GM19043 (cell line): ENCODE measurements at regions not wholly inside any gene's neighbourhood (a gene's known extent, or its start where the extent isn't known, plus 50 kb on each side); places are given as distances from the start of the nearest gene placed in this dataset.

Experiments
- ATAC-seq: cut with Tn5 transposase; IDR thresholded peaks from one replicate; pipeline ENCODE4 v1.9.1; 2021; ENCODE audit warnings: low read depth; ENCODE audit not compliant: unreplicated experiment

DNA sequence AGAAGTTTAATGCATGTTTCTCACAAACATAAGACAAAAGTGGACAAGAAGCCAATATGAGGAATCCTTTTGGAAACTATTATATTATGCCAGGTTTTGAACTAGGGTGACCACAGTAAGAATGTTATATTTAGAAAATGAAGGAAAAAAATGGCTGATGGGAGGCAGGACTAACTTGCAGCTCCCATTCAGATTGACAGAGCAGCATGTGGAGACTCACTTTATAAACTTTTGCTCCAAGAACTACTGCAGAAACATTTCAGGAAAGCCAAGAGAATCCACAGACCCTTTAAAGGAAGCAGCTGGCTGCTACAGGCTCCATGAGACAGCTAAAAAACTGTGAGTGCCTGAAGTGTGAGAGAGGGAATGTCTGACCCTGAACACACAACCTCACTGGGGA is 738.6 kb upstream of the GRIA3 start:
- no peak for ATAC-seq

- ATAC-seq = no peak
These were observed 719.7 kb upstream of the GRIA3 start for GRCh38 chrX:122464341-122464740.

- ATAC-seq = no peak
These were observed 708.8 kb upstream of the GRIA3 start for GRCh38 chrX:122475306-122475705.

DNA sequence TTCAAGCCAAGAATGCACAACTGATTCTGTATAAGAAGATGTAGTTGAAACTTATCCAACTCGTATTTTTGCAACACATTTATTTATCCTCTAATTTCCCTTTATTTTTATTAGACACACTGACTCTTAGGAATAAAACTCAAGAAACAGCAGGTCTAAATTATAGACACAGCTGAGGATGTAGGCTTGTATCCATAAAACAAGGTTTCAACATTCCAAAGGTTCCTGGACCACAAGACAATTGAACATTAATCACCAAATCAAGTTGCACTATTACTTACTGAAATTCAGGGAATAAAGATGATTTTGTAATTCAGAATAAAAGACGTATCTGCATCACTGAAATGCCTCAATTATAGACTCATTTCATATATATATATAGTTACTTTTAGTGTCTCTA is 683.5 kb upstream of the GRIA3 start:
- no peak for ATAC-seq

GRCh38 chrX:122501652-122502051 is 682.4 kb upstream of the GRIA3 start:
- no peak for ATAC-seq

DNA sequence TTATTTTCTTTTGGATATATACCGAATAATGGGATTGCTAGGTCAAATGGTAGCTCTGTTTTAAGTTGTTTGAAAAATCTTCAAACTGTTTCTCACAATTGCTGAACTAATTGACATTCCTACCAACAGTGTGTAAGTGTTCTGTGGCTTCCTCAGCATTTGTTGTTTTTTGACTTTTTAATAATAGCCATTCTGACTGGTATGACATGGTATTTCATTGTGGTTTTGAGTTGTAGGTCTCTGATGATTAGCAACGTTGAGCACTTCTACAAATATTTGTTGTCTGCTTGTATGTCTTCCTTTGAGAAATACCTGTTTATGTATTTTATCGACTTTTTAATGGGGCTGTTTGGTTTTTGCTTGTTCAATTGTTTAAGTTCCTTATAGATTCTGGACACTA is 680.1 kb upstream of the GRIA3 start:
- ATAC-seq = no peak

DNA sequence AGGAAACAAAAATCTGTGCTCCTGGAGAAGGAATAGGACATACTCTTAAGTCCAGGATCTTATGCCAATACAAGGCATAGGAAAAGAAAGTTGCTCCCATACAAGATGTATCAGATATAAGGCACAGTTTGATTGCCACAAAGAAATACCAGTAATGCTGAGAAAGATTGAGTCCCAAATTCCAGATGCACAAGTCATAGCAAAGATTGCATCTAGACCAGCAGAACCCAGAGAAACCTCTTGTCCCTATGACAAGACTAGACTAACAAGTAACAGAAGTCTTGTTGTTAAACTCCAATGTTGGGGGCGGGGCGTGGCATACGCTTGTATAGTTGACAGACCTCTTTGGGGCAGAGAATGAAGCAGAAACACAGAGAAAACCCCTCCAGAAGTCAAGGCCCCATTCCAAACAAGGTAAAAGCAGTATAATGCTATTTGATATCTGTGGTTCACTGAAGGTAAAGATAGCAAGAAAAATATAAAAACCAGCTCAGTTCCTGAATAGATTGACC is 671.5 kb upstream of the GRIA3 start:
- ATAC-seq = no peak

- no peak for ATAC-seq
These were observed 666.3 kb upstream of the GRIA3 start for GRCh38 chrX:122517786-122518185.

DNA sequence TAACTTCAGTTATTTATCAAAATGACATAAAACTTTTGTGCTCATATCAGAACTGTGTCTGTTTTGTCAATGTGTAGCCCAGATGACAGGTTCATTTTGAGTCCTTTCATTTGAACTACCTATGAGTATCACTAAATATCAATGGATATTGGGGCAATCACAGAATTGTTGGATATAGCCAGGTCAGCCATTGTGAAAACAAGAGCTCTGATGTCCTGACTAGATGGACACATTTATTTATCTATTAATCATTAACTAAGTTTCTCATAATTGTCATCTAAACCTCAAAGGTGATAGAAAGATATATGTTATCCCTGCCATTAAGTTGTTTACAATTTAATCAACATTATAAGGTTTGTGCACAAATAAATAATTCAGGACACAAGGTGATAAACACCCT is 638.3 kb upstream of the GRIA3 start:
- ATAC-seq = no peak

- no peak for ATAC-seq
These were observed 637.8 kb upstream of the GRIA3 start for GRCh38 chrX:122546269-122546668.

GRCh38 chrX:122552286-122552800 is 631.7 kb upstream of the GRIA3 start:
- no peak for ATAC-seq

GRCh38 chrX:122555925-122556324 is 628.2 kb upstream of the GRIA3 start:
- ATAC-seq = no peak

DNA sequence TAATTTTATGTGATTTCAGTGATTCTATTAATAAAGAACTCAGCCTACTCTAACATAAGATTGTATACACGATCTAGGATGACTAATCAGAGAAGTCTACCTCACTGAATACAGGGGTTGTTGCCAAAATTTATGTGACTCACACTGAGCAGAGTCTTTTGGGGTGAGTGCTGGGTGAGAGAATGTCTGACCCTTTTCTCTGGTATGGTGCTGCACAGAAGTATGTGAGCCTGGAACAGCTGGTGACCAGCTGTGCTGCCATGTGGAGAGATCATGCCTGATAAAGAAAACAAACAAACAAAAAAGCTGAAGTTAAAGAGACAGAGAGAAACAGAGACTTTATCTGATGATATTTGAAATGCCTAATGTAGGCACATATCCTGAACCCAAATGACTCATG is 618.1 kb upstream of the GRIA3 start:
- no peak for ATAC-seq

GRCh38 chrX:122566401-122566800 is 617.7 kb upstream of the GRIA3 start:
- ATAC-seq = no peak

GRCh38 chrX:122567911-122568310 is 616.2 kb upstream of the GRIA3 start:
- ATAC-seq = no peak

DNA sequence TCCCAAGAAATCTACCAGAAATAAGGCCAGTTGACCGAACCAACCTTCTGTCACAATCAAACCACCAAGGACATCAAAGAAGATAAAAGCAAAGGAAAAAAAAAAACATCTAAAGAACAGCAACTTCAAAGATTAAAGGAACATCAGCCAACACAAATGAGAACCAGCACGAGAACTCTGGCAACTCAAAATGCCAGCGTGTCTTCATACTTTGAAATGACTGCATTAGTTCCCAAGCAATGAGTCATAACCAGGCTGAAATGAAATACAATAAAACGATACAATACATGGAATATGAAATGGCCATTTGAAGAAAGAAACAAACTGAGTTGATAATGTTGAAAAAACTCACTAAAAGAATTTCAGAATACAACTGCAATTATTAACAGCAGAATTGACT is 611.6 kb upstream of the GRIA3 start:
- ATAC-seq = no peak

DNA sequence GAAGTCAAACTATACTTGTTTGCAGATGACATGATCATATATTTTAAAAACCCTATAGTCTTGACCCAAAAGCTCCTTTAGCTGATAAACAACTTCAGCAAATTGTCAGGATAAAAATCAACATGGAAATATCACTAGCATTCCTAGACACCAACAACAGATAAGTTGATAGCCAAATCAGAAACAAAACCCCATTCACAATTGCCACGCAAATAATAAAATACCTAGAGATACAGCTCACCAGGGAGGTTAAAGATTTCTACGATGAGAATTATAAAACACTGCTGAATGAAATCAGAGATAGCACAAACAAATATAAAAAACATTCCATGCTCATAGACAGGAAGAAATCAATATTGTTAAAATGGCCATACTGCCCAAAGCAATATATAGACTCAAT is 605.0 kb upstream of the GRIA3 start:
- no peak for ATAC-seq

- no peak for ATAC-seq
These were observed 604.6 kb upstream of the GRIA3 start for GRCh38 chrX:122579526-122579925.

GRCh38 chrX:122582280-122582974 is 601.7 kb upstream of the GRIA3 start:
- no peak for ATAC-seq

DNA sequence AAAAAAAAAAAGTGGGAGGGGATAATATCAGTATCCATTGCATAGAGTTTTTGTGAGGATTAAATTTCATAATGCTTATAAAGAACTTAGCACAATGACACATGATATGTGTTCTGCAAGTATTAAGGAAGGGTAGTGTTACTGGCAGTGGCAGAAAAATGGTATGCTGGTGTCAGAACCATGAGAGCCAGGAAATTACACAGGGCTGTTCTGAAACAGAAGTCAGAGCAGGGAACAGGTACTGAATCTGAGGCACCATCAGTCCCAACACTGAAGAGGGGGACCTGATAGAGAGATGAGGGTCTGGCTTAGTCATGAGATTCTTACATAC is 601.1 kb upstream of the GRIA3 start:
- ATAC-seq = no peak

DNA sequence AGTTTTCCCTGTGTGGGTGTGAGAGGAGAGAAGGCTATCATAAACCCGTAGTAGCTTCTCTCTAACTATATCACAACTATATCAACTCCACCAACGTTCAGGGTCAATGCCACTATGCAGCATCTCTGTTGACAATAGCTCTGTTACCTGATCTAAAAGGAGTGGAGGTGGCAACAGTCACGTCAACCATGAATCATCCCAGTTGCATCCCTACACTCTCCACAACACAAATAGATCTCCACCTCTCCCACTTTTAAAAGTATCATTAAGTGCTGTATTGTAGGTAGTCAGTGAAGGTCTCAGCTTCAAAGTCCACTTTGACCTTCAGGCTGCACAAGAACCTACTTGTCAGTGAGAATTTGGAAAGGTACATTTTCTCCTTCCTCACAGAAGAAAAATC is 600.5 kb upstream of the GRIA3 start:
- no peak for ATAC-seq

- ATAC-seq = no peak
These were observed 599.1 kb upstream of the GRIA3 start for GRCh38 chrX:122584981-122585380.

DNA sequence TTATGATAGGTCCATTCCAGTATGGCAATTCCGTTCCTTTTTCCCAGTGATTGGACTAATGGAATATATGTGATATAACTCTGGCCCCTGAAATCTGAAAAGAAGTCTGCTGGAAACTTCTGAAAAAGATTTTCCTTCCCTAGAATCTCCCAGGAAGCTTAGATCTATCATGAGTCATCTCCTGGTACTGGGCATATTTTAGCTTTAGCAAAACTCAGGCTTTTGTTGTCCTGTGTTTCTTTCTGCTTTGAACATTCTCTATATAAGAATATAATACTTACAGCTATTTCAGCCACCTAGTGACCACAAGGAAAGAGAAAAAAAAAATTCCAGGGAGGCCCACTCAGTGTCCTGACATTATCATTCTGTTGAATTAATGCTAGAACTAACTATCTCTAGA is 597.2 kb upstream of the GRIA3 start:
- ATAC-seq = no peak
